HG03159 (cell line): ENCODE measurements at regions not wholly inside any gene's neighbourhood (a gene's known extent, or its start where the extent isn't known, plus 50 kb on each side); places are given as distances from the start of the nearest gene placed in this dataset.
"Not testable (repeated sequence)": the region's sequence is repeated elsewhere in the genome, so short reads cannot be mapped to it uniquely, and the experiment has no call there.

ENCODE experiments used
- ATAC-seq: cut with Tn5 transposase; IDR thresholded peaks from one replicate; pipeline ENCODE4 v1.9.1; 2021; ENCODE audit warnings: mild to moderate bottlenecking, moderate library complexity; ENCODE audit not compliant: unreplicated experiment

DNA sequence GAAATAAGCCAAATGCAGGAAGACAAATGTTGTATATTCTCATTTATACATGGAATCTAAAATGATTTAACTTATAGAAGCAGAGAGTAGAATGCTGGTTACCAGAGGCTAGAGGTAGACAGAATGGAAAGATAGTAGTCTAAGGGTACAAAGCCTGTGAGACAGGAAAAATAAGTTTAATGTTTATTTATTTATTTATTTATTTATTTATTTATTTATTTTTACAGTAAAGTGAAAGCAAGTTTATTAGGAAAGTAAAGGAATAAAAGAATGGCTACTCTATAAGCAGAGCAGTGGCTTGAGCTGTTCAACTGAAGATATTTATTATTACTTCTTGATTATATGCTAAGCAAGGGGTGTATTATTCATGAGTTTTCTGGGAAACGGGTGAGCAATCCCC, 203.2 kb downstream of the LAS1L start:
- no peak for ATAC-seq

GRCh38 chrX:65300104-65300809, 234.3 kb downstream of the LAS1L start:
- no peak for ATAC-seq

GRCh38 chrX:65282905-65283304, 251.7 kb downstream of the LAS1L start:
- not testable (repeated sequence) for ATAC-seq

DNA sequence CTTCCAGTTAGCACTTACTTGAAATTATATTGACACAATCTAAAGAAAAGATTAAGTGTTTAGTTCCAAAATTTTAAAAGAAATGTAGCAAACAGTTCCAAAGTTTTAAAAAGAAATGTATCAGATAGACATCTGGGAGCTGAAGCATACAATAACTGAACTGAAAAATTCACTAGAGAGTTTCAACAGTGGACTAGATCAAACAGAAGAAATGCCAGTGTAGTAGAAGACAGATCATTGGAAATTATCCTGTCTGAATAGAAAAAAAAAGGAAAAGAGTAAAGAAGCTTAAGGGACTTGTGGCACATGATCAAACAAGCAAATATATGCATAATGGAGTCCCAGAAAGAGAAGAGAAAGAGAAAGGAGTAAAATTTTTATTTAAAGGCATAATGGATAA, 261.4 kb downstream of the LAS1L start:
- no peak for ATAC-seq

DNA sequence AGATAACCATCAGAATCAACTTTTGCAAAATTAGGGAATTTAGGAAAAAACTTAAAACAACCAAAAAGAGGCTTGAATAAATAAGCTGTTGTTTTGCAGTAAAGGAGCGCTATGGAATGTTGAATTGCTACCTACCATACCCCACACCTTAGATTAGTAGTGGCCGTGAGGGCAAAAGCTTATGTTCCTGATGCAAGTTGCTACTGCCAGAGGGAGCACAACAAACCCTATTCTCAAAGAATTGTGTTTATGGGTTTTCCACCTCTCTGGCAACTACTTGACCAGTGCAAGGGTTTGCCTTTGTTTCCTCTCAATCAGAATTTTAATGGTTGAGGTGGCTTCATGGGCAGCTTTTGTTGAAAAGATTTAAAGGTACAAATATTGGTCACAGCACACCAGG, 268.1 kb downstream of the LAS1L start:
- ATAC-seq, result no peak

GRCh38 chrX:65253817-65254216, 277.6 kb upstream of the ZC4H2 start:
- no peak for ATAC-seq

GRCh38 chrX:65241059-65241721, 264.9 kb upstream of the ZC4H2 start:
- no peak for ATAC-seq

DNA sequence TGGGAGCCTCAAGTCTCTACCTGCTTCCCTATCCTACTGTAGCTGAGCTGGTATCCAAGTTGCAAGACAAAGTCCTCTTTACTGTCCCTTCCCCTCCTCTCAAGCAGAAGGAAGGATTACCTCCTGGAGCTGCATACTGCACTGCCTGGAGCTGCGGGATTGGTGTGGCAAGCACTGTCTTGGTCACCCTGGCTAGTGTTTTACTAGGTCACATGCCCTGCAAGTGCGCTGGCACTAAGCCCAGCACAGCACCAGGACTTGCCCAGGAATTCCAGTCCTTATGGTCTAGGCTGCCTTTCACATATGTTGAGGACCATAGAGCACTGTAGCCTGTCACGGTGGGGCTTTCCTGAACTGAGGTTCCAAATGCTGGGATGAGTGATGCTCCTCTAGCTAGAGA, 227.3 kb upstream of the ZC4H2 start:
- ATAC-seq, result no peak

- ATAC-seq, result no peak
These were observed 220.6 kb upstream of the ZC4H2 start for GRCh38 chrX:65196758-65197360.

DNA sequence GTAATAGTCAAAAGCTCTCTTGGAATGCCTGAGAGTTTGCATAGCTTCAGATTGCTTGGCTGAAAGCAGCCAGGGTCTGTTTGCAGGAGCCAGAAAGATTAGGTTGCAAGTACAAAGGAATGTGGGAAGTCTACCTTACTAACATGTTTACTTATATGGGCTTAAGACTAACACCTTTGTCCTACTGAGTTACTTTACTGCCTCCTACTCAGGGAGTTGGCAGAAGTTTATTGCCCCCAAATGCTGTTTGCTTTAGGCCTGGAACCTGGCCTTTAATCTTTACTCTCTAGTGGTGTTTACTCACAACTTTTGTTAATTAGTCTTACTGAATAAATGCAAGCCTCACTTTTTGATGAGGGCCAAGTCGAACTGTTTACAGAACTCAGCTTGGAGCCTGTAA, 219.4 kb upstream of the ZC4H2 start:
- ATAC-seq, result no peak

- ATAC-seq, result no peak
These were observed 218.3 kb upstream of the ZC4H2 start for GRCh38 chrX:65194547-65194946.

- not testable (repeated sequence) for ATAC-seq
These were observed 187.1 kb upstream of the ZC4H2 start for GRCh38 chrX:65163325-65163724.

DNA sequence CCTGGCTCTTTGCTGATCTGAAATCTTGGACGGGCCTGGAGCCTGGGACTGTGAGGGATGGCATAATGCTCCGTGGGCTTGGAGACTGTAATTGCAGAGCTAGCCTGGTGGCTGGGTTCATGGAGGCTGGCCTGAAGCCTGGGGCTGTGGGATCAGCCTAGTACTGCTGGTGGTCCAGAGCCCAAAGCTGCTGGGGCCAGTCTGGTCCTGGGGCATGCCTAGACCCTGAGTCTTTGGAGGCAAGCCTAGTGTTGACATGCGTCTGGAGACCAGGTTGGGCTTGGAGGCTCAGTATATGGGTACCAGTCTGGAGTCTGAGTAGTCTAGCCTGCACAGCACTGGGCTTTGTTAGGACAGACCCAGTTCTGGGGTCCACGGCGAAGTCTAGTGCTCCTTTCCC, 172.0 kb upstream of the ZC4H2 start:
- ATAC-seq, result no peak

- no peak for ATAC-seq
These were observed 160.2 kb upstream of the ZC4H2 start for GRCh38 chrX:65136424-65136823.

GRCh38 chrX:65127842-65128241, 151.6 kb upstream of the ZC4H2 start:
- ATAC-seq, result no peak

DNA sequence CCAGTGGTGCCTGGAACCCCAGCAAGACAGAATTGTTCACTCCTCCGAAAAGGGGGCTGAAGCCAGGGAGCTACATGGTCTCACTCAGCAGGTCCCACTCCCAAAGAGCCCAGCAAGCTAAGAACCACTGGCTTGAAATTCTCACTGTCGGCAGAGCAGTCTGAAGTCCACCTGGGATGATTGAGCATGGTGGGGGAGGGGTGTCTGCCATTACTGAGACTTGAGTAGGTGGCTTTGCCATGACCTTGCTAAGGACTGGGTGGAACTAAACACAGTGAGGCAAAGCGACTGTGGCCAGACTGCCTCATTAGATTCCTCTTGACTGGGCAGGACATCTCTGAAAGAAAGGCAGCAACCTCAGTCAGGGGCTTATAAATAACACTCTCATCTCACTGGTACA, 122.6 kb upstream of the ZC4H2 start:
- no peak for ATAC-seq

DNA sequence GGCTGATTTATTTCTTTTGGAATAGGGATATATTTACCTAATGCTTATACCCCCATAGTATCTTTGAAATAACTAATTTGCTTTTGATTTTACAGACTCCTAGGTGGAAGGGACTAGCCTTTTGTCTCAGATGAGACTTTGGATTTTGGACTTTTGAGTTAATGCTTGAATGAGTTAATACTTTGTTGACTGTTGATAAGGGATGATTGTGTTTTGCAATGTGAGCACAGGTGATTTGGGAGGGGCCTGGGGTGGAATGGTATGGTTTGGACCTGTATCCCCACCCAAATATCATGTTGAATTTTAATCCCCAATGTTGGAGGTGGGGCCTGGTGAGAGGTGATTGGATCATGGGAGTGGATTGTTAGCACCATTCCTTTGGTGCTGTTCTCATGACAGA, 117.4 kb upstream of the ZC4H2 start:
- no peak for ATAC-seq

DNA sequence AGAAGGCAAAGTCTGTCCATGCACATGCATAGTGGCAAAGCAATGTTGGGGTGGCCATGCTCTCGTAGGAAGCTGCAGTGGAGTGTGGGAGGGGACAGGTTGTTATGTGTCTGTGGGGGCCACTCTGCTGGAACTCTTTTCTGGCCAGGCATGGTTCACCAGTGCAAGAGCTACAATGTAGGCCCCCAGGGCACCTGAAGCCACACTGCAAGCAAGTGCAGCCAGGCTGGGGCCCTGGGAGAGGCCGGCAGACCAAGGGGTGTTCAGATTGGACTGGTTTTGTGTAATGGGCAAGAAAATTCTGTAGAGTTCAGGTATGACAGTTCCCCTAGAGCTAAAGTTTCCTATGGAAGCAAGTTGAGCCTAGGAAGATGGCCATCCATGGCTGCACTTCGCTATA, 97.0 kb upstream of the ZC4H2 start:
- no peak for ATAC-seq

DNA sequence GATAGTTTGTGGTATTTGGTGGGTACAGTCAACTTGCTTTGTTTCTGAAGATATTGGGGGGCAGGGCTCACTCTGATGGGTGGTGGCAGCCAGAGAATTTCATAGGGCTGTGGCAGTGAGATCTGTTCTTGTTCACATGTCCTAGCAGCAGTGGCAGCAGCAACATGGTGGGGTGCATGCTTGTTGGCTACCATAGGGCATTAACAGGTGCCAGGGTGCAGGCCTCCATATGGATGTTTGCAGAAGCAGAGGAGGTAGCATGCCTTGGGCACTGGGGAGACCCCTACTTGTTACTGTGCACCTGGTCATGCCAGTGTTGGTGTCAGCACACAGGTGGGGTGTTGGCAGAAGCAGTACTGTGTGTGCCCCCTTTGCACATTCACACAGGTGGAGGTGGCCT, 96.3 kb upstream of the ZC4H2 start:
- no peak for ATAC-seq

DNA sequence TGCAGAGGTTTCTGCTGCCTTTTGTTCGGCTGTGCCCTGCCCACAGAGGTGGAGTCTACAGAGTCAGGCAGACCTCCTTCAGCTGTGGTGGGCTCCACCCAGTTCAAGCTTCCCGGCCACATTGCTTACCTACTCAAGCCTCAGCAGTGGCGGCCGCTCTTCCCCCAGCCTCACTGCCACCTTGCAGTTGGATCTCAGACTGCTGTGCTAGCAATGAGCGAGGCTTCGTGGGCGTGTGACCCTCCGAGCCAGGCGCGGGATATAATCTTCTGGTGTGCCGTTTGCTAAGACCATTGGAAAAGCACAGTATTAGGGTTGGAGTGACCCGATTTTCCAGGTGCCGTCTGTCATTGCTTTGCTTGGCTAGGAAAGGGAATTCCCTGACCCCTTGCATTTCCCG, 82.4 kb upstream of the ZC4H2 start:
- not testable (repeated sequence) for ATAC-seq

- ATAC-seq, result no peak
These were observed 68.8 kb upstream of the ZC4H2 start for GRCh38 chrX:65045001-65045400.

GRCh38 chrX:65035446-65035770, 59.2 kb upstream of the ZC4H2 start:
- peak; percentile 34 for ATAC-seq
